Hepatocyte (in vitro differentiated cells): ENCODE measurements at regions not wholly inside any gene's neighbourhood (a gene's known extent, or its start where the extent isn't known, plus 50 kb on each side); places are given as distances from the start of the nearest gene placed in this dataset.

Experiments used
- DNase-seq: peaks from one replicate; pipeline ENCODE4 v3.0.0-alpha.2; 2016; ENCODE audit warnings: low spot score
- H2AFZ ChIP-seq: fragments of 200-600 bp; sonication (generic); 2 replicates; pipeline ENCODE4 v1.6.0; 2016; ENCODE audit warnings: antibody characterized with exemption, mild to moderate bottlenecking
- H3K27ac ChIP-seq: fragments of 200-600 bp; sonication (generic); 2 replicates; pipeline ENCODE4 v1.5.1; 2016; ENCODE audit warnings: mild to moderate bottlenecking
- H3K27me3 ChIP-seq: fragments of 200-600 bp; sonication (generic); 2 replicates; pipeline ENCODE4 v1.6.1; 2016
- H3K36me3 ChIP-seq: fragments of 200-600 bp; sonication (generic); replicated peaks from 2 replicates; pipeline ENCODE4 v1.5.1; 2016; ENCODE audit warnings: low read depth; ENCODE audit not compliant: insufficient read depth
- H3K4me1 ChIP-seq: fragments of 200-600 bp; sonication (generic); 2 replicates; pipeline ENCODE4 v1.5.1; 2016; ENCODE audit warnings: mild to moderate bottlenecking, moderate library complexity; ENCODE audit not compliant: insufficient read depth
- H3K4me2 ChIP-seq: fragments of 200-600 bp; sonication (generic); 2 replicates; pipeline ENCODE4 v1.6.0; 2016
- H3K4me3 ChIP-seq: fragments of 200-600 bp; sonication (generic); 2 replicates; pipeline ENCODE4 v1.5.1; 2016; ENCODE audit warnings: mild to moderate bottlenecking
- H3K79me2 ChIP-seq: fragments of 200-600 bp; sonication (generic); 2 replicates; pipeline ENCODE4 v1.6.0; 2017; ENCODE audit warnings: mild to moderate bottlenecking
- H3K9me2 ChIP-seq: fragments of 200-600 bp; sonication (generic); replicated peaks from 2 replicates; pipeline ENCODE4 v1.6.0; 2017; ENCODE audit warnings: mild to moderate bottlenecking; ENCODE audit not compliant: insufficient read depth
- H3K9me3 ChIP-seq: fragments of 200-600 bp; sonication (generic); 2 replicates; pipeline ENCODE4 v1.5.1; 2016; ENCODE audit warnings: low read depth, mild to moderate bottlenecking
- H4K20me1 ChIP-seq: fragments of 200-600 bp; sonication (generic); 2 replicates; pipeline ENCODE4 v1.6.0; 2016; ENCODE audit warnings: mild to moderate bottlenecking; ENCODE audit not compliant: insufficient read depth, poor library complexity, severe bottlenecking
- CTCF ChIP-seq: fragments of 200-600 bp; sonication (generic); IDR thresholded peaks from 2 replicates; pipeline ENCODE4 v1.5.1; 2016; ENCODE audit warnings: antibody characterized with exemption, mild to moderate bottlenecking; ENCODE audit not compliant: poor library complexity
- EZH2 ChIP-seq: fragments of 200-600 bp; sonication (generic); IDR thresholded peaks from 2 replicates; pipeline ENCODE4 v1.6.1; 2016; ENCODE audit warnings: antibody characterized with exemption, mild to moderate bottlenecking, borderline replicate concordance
- EZH2phosphoT487 ChIP-seq: fragments of 200-600 bp; sonication (generic); IDR thresholded peaks from one replicate; pipeline ENCODE4 v1.6.1; 2018; ENCODE audit warnings: antibody characterized with exemption, mild to moderate bottlenecking, low read depth, moderate library complexity; ENCODE audit not compliant: unreplicated experiment, severe bottlenecking
- WGBS: methylation state at CpG from one replicate; pipeline ENCODE4 v1.1.6; 2016; ENCODE audit warnings: low lambda C conversion rate; ENCODE audit errors: missing lambda C conversion rate; 5-methylcytosine and 5-hydroxymethylcytosine counted together

GRCh38 chr12:92218394-92219077 is 72.9 kb upstream of the BTG1 start:
- 90% methylated on average over 3 of the region's 3 CpGs for WGBS
- DNase-seq, result no peak
- H3K27ac ChIP-seq, result no peak overlapping the region

DNA sequence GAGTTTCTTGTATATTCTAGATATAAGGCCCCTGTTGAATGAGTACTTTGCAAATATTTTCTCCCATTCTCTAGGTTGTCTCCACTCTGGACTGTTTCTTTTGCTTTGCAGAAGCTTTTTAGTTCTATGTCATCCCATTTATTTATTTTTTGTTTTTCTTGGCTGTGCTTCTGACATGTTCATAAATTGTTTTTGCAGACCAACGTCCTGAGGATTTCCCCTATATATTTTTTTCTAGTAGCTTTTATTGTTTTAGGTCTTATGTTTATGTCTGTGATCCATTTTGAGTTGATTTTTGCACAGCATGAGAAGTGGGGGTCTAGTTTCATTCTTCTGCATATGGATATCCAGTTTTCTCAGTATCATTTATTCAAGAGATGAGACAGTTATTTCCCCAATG is 70.4 kb upstream of the BTG1 start:
- Histone ChIP-seq H3K79me2 (no peaks in the 10 kb centered on the region), H2AFZ (no peak overlapping the region), H3K9me3 (no peaks in the 10 kb centered on the region), H3K36me3 (no peaks in the 10 kb centered on the region), H4K20me1 (no peaks in the 10 kb centered on the region), H3K9me2 (no peaks in the 10 kb centered on the region), H3K4me3 (no peak overlapping the region), H3K4me1 (no peaks in the 10 kb centered on the region), H3K27me3 (no peaks in the 10 kb centered on the region), H3K27ac (no peak overlapping the region), H3K4me2 (no peak overlapping the region)
- TF ChIP-seq EZH2 (no peak), EZH2phosphoT487 (no peak), CTCF (no peak)
- no peak for DNase-seq
- WGBS, result 52% methylated on average over 1 of the region's 1 CpG

More at GRCh38 chr12:92218394-92219077, 72.9 kb upstream of the BTG1 start:
- H3K9me3 ChIP-seq, result no peaks in the 10 kb centered on the region
- no peaks in the 10 kb centered on the region for H3K9me2 ChIP-seq
- no peak overlapping the region for H3K4me2 ChIP-seq
- no peak overlapping the region for H3K4me3 ChIP-seq
- H3K36me3 ChIP-seq, result no peaks in the 10 kb centered on the region
- no peaks in the 10 kb centered on the region for H4K20me1 ChIP-seq
- no peak for TF ChIP-seq EZH2
- TF ChIP-seq CTCF, result no peak
- no peak for TF ChIP-seq EZH2phosphoT487
- no peaks in the 10 kb centered on the region for H3K27me3 ChIP-seq
- no peaks in the 10 kb centered on the region for H3K79me2 ChIP-seq
- H2AFZ ChIP-seq, result no peak overlapping the region
- no peaks in the 10 kb centered on the region for H3K4me1 ChIP-seq

GRCh38 chr12:92215358-92215757 is 69.7 kb upstream of the BTG1 start:
- Histone ChIP-seq H4K20me1 (no peaks in the 10 kb centered on the region), H3K9me3 (no peaks in the 10 kb centered on the region), H3K27me3 (no peaks in the 10 kb centered on the region), H3K4me2 (no peak overlapping the region), H3K79me2 (no peaks in the 10 kb centered on the region), H3K4me3 (no peak overlapping the region), H3K36me3 (no peaks in the 10 kb centered on the region), H3K27ac (no peak overlapping the region), H3K9me2 (no peaks in the 10 kb centered on the region), H2AFZ (no peak overlapping the region), H3K4me1 (no peaks in the 10 kb centered on the region)
- TF ChIP-seq EZH2phosphoT487 (no peak), CTCF (no peak), EZH2 (no peak)
- no peak for DNase-seq
- 98% methylated on average over 5 of the region's 5 CpGs for WGBS

- no peaks in the 10 kb centered on the region for H4K20me1 ChIP-seq
- WGBS, result 87% methylated on average over 2 of the region's 2 CpGs
- H3K36me3 ChIP-seq, result no peaks in the 10 kb centered on the region
- TF ChIP-seq CTCF (no peak), EZH2phosphoT487 (no peak), EZH2 (no peak)
- no peaks in the 10 kb centered on the region for H3K79me2 ChIP-seq
- no peak overlapping the region for H2AFZ ChIP-seq
- H3K9me3 ChIP-seq, result no peaks in the 10 kb centered on the region
- H3K4me2 ChIP-seq, result no peak overlapping the region
- H3K27ac ChIP-seq, result no peak overlapping the region
- H3K9me2 ChIP-seq, result no peaks in the 10 kb centered on the region
- H3K4me3 ChIP-seq, result no peak overlapping the region
- H3K4me1 ChIP-seq, result no peaks in the 10 kb centered on the region
- DNase-seq, result no peak
- no peaks in the 10 kb centered on the region for H3K27me3 ChIP-seq
These were observed 67.5 kb upstream of the BTG1 start for GRCh38 chr12:92213166-92213565.
